Kidney (tissue), 13 donors: ENCODE measurements at regions not wholly inside any gene's neighbourhood (a gene's known extent, or its start where the extent isn't known, plus 50 kb on each side); places are given as distances from the start of the nearest gene placed in this dataset.
A peak's percentile ranks its signal among the peaks of the same experiment; 100 is the strongest.

Experiments used
- DNase-seq, 5 donors: peaks; one replicate each; pipeline ENCODE4 v3.0.0-alpha.2; 2013 to 2020
- FAIRE-seq: peaks from 2 replicates; lab custom pipeline; 2012; peaks lifted over from hg19 to GRCh38; lab: Jason Lieb, UNC
- H3K27ac ChIP-seq, 2 donors: one replicate each; pipeline ENCODE4 v1.7.0; 2013; ENCODE audit warnings: low read depth in 2 of 2, low read length in 2 of 2, inconsistent platforms in 1 of 2
- H3K27me3 ChIP-seq: one replicate; pipeline ENCODE4 v1.7.1; 2013; ENCODE audit warnings: low read length, inconsistent platforms; ENCODE audit not compliant: control insufficient read depth, insufficient read depth
- H3K36me3 ChIP-seq, 3 donors: one replicate each; pipeline versions ENCODE4 v1.7.0 to v1.7.1; 2013; ENCODE audit warnings: low read length in 3 of 3, control low read depth in 1 of 3, inconsistent platforms in 1 of 3; ENCODE audit not compliant: insufficient read depth in 3 of 3, control insufficient read depth in 2 of 3
- H3K4me1 ChIP-seq, 3 donors: one replicate each; pipeline versions ENCODE4 v1.7.0 to v1.7.1; 2013; ENCODE audit warnings: low read length in 3 of 3, inconsistent platforms in 1 of 3, low read depth in 1 of 3; ENCODE audit not compliant: control insufficient read depth in 2 of 3, insufficient read depth in 2 of 3
- H3K4me3 ChIP-seq, 3 donors: one replicate each; pipeline versions ENCODE4 v1.7.0 to v1.8.1; 2013; ENCODE audit warnings: low read length in 3 of 3, control low read depth in 1 of 3, inconsistent platforms in 1 of 3
- H3K9ac ChIP-seq, 3 donors: one replicate each; pipeline versions ENCODE4 v1.7.0 to v1.7.1; 2013; ENCODE audit warnings: low read length in 3 of 3, control low read depth in 1 of 3, inconsistent platforms in 1 of 3
- H3K9me3 ChIP-seq, 3 donors: one replicate each; pipeline versions ENCODE4 v1.7.0 to v1.7.1; 2013; ENCODE audit warnings: low read length in 3 of 3, control low read depth in 1 of 3, inconsistent platforms in 1 of 3; ENCODE audit not compliant: control insufficient read depth in 2 of 3, insufficient read depth in 1 of 3
- CTCF ChIP-seq: IDR thresholded peaks from 3 replicates; pipeline ENCODE4 v1.5.1; 2012; ENCODE audit warnings: mild to moderate bottlenecking, moderate library complexity, borderline replicate concordance; ENCODE audit not compliant: insufficient read depth; ENCODE audit errors: extremely low read depth
- intact Hi-C: fragments of 100-400 bp; cut with DNase I; formaldehyde crosslinking; loops from one replicate; pipeline ENCODE4 v1.11.1; 2022
- donor health status: control.
- donor health status: control.
- donor health status: control.
- donor health status: control.
- donor health status: control.
- donor health status: DM: yes; HTN: yes; CAD: no.
- donor health status: Normal renal cell carcinoma (clear cell type).

DNA sequence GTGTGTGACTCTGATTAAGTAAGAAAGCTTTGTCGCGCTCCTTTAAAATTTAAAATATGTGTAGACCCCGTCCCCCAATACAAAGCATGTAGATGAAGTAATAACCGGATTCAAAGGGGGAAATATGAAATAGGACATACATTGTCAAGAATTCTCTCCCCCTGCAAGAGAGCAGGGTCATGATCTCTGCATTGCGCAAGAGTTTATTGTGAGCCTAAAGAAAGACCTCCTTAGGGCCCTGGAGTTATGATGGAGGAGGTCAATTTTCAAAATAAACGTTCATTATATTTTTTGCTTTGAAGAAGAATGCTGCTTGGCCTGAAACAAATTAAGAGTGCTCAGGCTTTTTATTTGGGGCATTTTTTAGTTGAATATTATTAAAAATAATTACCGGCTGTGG lies 235.0 kb downstream of the SHOX2 start:
- FAIRE-seq = no peak
- no peak overlapping the region for H3K9ac ChIP-seq

GRCh38 chr3:157868946-157869345 lies 237.3 kb downstream of the SHOX2 start:
- Histone ChIP-seq H3K9ac (no peak overlapping the region), H3K36me3 (no peaks in the 10 kb centered on the region), H3K27me3 (no peaks in the 10 kb centered on the region), H3K9me3 (no peaks in the 10 kb centered on the region), H3K27ac (no peak overlapping the region), H3K4me3 (no peak overlapping the region), H3K4me1 (no peaks in the 10 kb centered on the region)
- intact Hi-C loops = no loop called here
- DNase-seq = no peak
- no peak for FAIRE-seq
- TF ChIP-seq CTCF = no peak

More for the DNA sequence above, 235.0 kb downstream of the SHOX2 start:
- Histone ChIP-seq H3K27me3 (no peaks in the 10 kb centered on the region), H3K4me1 (no peaks in the 10 kb centered on the region), H3K9me3 (no peaks in the 10 kb centered on the region), H3K36me3 (no peaks in the 10 kb centered on the region), H3K4me3 (no peak overlapping the region), H3K27ac (no peak overlapping the region)
- intact Hi-C loops = no loop called here
- TF ChIP-seq CTCF = no peak
- no peak for DNase-seq

DNA sequence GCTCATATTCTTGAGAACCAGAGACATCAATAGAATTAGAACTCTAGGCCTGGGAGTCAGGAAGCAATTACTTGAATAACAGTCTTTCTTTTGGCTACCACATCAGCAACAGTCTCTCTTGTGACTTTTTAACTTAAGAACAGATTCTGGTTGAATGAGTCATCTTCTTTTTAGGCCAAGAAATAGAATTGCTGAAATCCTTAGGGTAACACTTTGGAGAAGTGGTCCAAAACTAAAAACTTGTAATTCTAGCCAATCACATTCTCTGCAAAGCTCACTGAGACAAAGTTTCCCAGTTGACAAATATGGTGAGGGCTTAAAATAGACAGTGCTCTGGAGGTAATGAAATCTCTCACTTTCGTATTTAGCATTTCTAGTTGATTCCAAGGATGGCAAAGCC lies 238.0 kb downstream of the SHOX2 start:
- Histone ChIP-seq H3K9ac (no peak overlapping the region), H3K4me1 (no peaks in the 10 kb centered on the region), H3K36me3 (no peaks in the 10 kb centered on the region), H3K4me3 (no peak overlapping the region), H3K27me3 (no peaks in the 10 kb centered on the region), H3K27ac (no peak overlapping the region), H3K9me3 (no peaks in the 10 kb centered on the region)
- DNase-seq = no peak
- no peak for TF ChIP-seq CTCF
- intact Hi-C loops = no loop called here
- FAIRE-seq = no peak

DNA sequence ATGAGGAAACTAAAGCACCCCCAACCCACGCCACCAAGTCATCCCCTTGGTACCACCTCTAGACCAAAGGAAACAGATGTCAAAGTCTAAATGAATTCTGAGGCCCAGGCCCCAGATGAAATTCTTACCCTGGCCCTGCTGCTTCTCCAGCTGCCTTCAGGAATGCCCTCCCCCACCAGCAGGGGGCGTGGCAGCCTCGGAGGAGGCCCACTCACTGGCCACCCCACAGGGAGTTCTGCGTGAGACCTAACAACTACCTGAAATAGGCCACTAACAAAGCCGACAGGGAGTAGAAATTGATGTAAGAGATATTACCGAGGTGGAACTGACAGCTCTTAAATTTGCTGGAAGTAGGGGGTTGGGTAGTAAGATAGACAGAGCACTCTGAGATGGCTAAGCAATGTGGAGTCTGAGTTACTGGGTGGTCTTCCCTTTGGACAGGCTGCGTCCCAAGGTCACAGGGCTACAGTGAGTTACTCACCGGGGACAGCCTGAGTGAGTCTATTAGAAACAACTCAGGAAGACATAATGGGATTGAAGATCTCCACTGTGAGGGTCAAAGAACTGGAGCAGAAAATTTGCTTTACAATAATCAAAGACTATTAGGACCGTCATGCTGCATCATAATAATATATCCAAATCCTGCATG lies 240.7 kb downstream of the SHOX2 start:
- no peaks in the 10 kb centered on the region for H3K9me3 ChIP-seq
- no peaks in the 10 kb centered on the region for H3K27me3 ChIP-seq
- H3K9ac ChIP-seq = no peak overlapping the region
- H3K36me3 ChIP-seq = no peaks in the 10 kb centered on the region
- no peak overlapping the region for H3K4me3 ChIP-seq
- H3K27ac ChIP-seq = no peak overlapping the region
- FAIRE-seq = no peak
- TF ChIP-seq CTCF = peak; percentile 25
- DNase-seq = peak in 4 of 5 donors; percentile 15 to 65 (median 36)
- H3K4me1 ChIP-seq = no peaks in the 10 kb centered on the region
- intact Hi-C loops = no loop called here
